A549 (cell line): ENCODE measurements at regions not wholly inside any gene's neighbourhood (a gene's known extent, or its start where the extent isn't known, plus 50 kb on each side); places are given as distances from the start of the nearest gene placed in this dataset.

Source experiments
- CBX2 ChIP-seq: fragments of 200-600 bp; sonication (generic); IDR thresholded peaks from 2 replicates; pipeline ENCODE4 v1.6.1; 2016; ENCODE audit warnings: low read depth, mild to moderate bottlenecking, borderline replicate concordance
- CBX8 ChIP-seq: fragments of 200-600 bp; sonication (generic); IDR thresholded peaks from 2 replicates; pipeline ENCODE4 v1.6.1; 2016
- CEBPB ChIP-seq, 2 experiments: fragments of >200 bp in 1 of 2; sonication (Bioruptor Twin) in 1 of 2; formaldehyde crosslinking in 1 of 2; IDR thresholded peaks; 2 replicates each; pipeline ENCODE4 v1.6.1; 2012 to 2016
- CHD4 ChIP-seq: fragments of 200-600 bp; sonication (generic); IDR thresholded peaks from 2 replicates; pipeline ENCODE4 v1.6.1; 2016; ENCODE audit warnings: antibody characterized with exemption, mild to moderate bottlenecking, borderline replicate concordance
- EP300 ChIP-seq, 2 experiments: fragments of >200 bp; sonication (Bioruptor Twin); formaldehyde crosslinking; IDR thresholded peaks; 2 replicates in 1 of 2; 3 replicates in 1 of 2; pipeline ENCODE4 v1.6.1; 2016 to 2017
- ESRRA ChIP-seq: fragments of 150-350 bp; IDR thresholded peaks from 2 replicates; pipeline ENCODE4 v1.6.1; 2014; ENCODE audit warnings: mild to moderate bottlenecking, low read length, borderline replicate concordance
- MYC ChIP-seq: IDR thresholded peaks from 2 replicates; pipeline ENCODE4 v1.6.1; 2012; ENCODE audit warnings: mild to moderate bottlenecking, inconsistent platforms, low read length, improper control_type of control experiment, borderline replicate concordance
- NFE2L2 ChIP-seq: fragments of 150-350 bp; conservative IDR thresholded peaks from 2 replicates; pipeline ENCODE4 v1.6.1; 2014; ENCODE audit warnings: low read length
- RFX5 ChIP-seq: fragments of 450-650 bp; IDR thresholded peaks from 2 replicates; pipeline ENCODE4 v1.7.1; 2014; ENCODE audit warnings: antibody characterized with exemption, mild to moderate bottlenecking, moderate library complexity
- RNF2 ChIP-seq: fragments of 200-600 bp; sonication (generic); IDR thresholded peaks from 2 replicates; pipeline ENCODE4 v1.6.1; 2016; ENCODE audit warnings: low read depth, mild to moderate bottlenecking, antibody characterized with exemption, moderate library complexity, borderline replicate concordance
- ZSCAN20 ChIP-seq: fragments of 250-450 bp; sonication (Bioruptor Pico); IDR thresholded peaks from 2 replicates; pipeline ENCODE4 v1.8.0; 2022; ENCODE audit warnings: mild to moderate bottlenecking, moderate library complexity
- TF ChIP-seq, protein P1 (sequence below): fragments of >200 bp; sonication (Bioruptor Twin); formaldehyde crosslinking; IDR thresholded peaks from 3 replicates; pipeline ENCODE4 v1.5.1; 2016
- TF ChIP-seq, protein P2 (sequence below): fragments of 450-650 bp; IDR thresholded peaks from 2 replicates; pipeline ENCODE4 v1.6.1; 2014; ENCODE audit warnings: antibody characterized with exemption
- TF ChIP-seq, protein P3 (sequence below): fragments of 200-600 bp; sonication (generic); IDR thresholded peaks from 2 replicates; pipeline ENCODE4 v1.6.1; 2016; ENCODE audit warnings: antibody characterized with exemption, mild to moderate bottlenecking, moderate library complexity

DNA sequence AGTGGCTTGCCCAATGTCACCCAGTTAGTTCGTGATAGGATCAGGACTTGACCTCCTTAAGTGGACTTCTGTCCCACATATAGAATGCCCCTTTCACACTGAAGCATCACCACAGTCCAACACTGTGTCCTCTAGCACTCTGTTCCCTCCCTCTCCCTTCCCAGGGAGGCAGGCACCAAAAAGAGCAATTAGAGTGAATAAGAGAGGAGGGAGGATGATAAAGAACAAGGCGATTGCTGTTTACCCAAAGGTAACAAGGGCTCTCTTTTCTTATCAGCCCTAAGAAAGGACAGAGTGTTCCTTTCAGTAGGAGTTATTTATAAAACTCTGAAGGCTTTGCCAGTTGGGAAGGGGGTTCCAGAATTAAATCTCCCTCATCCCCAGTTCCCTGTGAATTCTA, 192.7 kb upstream of the ATP2B1 start:
- TF ChIP-seq CBX2 (no peak), ZSCAN20 (CRISPR knock-in tag) (no peak), CEBPB (IDR thresholded peaks at IDR 0.05) (no peak), NFE2L2 (no peak), RNF2 (no peak), ESRRA (no peak), MYC (no peak), CHD4 (no peak), CBX8 (no peak), RFX5 (no peak), EP300 (IDR thresholded peaks at IDR 0.05) (no peak)
- TF ChIP-seq, protein P1, sequence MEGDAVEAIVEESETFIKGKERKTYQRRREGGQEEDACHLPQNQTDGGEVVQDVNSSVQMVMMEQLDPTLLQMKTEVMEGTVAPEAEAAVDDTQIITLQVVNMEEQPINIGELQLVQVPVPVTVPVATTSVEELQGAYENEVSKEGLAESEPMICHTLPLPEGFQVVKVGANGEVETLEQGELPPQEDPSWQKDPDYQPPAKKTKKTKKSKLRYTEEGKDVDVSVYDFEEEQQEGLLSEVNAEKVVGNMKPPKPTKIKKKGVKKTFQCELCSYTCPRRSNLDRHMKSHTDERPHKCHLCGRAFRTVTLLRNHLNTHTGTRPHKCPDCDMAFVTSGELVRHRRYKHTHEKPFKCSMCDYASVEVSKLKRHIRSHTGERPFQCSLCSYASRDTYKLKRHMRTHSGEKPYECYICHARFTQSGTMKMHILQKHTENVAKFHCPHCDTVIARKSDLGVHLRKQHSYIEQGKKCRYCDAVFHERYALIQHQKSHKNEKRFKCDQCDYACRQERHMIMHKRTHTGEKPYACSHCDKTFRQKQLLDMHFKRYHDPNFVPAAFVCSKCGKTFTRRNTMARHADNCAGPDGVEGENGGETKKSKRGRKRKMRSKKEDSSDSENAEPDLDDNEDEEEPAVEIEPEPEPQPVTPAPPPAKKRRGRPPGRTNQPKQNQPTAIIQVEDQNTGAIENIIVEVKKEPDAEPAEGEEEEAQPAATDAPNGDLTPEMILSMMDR = no peak
- TF ChIP-seq, protein P2, sequence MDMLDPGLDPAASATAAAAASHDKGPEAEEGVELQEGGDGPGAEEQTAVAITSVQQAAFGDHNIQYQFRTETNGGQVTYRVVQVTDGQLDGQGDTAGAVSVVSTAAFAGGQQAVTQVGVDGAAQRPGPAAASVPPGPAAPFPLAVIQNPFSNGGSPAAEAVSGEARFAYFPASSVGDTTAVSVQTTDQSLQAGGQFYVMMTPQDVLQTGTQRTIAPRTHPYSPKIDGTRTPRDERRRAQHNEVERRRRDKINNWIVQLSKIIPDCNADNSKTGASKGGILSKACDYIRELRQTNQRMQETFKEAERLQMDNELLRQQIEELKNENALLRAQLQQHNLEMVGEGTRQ = no peak
- TF ChIP-seq, protein P3, sequence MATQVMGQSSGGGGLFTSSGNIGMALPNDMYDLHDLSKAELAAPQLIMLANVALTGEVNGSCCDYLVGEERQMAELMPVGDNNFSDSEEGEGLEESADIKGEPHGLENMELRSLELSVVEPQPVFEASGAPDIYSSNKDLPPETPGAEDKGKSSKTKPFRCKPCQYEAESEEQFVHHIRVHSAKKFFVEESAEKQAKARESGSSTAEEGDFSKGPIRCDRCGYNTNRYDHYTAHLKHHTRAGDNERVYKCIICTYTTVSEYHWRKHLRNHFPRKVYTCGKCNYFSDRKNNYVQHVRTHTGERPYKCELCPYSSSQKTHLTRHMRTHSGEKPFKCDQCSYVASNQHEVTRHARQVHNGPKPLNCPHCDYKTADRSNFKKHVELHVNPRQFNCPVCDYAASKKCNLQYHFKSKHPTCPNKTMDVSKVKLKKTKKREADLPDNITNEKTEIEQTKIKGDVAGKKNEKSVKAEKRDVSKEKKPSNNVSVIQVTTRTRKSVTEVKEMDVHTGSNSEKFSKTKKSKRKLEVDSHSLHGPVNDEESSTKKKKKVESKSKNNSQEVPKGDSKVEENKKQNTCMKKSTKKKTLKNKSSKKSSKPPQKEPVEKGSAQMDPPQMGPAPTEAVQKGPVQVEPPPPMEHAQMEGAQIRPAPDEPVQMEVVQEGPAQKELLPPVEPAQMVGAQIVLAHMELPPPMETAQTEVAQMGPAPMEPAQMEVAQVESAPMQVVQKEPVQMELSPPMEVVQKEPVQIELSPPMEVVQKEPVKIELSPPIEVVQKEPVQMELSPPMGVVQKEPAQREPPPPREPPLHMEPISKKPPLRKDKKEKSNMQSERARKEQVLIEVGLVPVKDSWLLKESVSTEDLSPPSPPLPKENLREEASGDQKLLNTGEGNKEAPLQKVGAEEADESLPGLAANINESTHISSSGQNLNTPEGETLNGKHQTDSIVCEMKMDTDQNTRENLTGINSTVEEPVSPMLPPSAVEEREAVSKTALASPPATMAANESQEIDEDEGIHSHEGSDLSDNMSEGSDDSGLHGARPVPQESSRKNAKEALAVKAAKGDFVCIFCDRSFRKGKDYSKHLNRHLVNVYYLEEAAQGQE = no peak
